IMR-90 (cell line): ENCODE measurements at regions not wholly inside any gene's neighbourhood (a gene's known extent, or its start where the extent isn't known, plus 50 kb on each side); places are given as distances from the start of the nearest gene placed in this dataset.

Experiments
- ATAC-seq: fragments of 200-7000 bp; cut with Tn5 transposase; 2 replicates; pipeline ENCODE4 v1.9.1; 2020; ENCODE audit warnings: low read depth, mild to moderate bottlenecking, moderate library complexity
- BruUV-seq: library from RNA; stranded (reverse); fragments of 400-500 nt; replicated peaks from 2 replicates; lab custom pipeline; 2021; lab: Mats Ljungman, UMichigan
- CTCF ChIA-PET: fragments of 300-600 bp; formaldehyde crosslinking; extraction: SDS; loops from one replicate; lab custom pipeline; 2021; ENCODE audit warnings: antibody characterized with exemption; lab: Yijun Ruan, JAX
- POLR2A ChIA-PET: fragments of 300-600 bp; sonication (Branson Sonifier 250); formaldehyde crosslinking; loops from one replicate; lab custom pipeline; 2022; ENCODE audit warnings: antibody characterized with exemption; ENCODE audit not compliant: unreplicated experiment; lab: Charles Lee
- DNase-seq: peaks from one replicate; pipeline ENCODE4 v3.0.0; 2013
- H2AFZ ChIP-seq: replicated peaks from 2 replicates; pipeline ENCODE3; 2013; ENCODE audit warnings: low read length, mild to moderate bottlenecking; ENCODE audit not compliant: poor library complexity
- H2AK5ac ChIP-seq: 2 replicates; pipeline ENCODE4 v1.6.1; 2013; ENCODE audit warnings: low read depth, low read length, inconsistent platforms
- H2AK9ac ChIP-seq: replicated peaks from 2 replicates; pipeline ENCODE3; 2013; ENCODE audit warnings: mild to moderate bottlenecking, low read depth, low read length, moderate library complexity; ENCODE audit not compliant: poor library complexity
- H2BK120ac ChIP-seq: 2 replicates; pipeline ENCODE4 v1.6.1; 2013; ENCODE audit warnings: low read depth, low read length, inconsistent platforms
- H2BK15ac ChIP-seq: 3 replicates; pipeline ENCODE4 v1.6.1; 2013; ENCODE audit warnings: low read depth, low read length, inconsistent platforms
- H2BK20ac ChIP-seq: 2 replicates; pipeline ENCODE4 v1.6.1; 2013; ENCODE audit warnings: low read depth, mild to moderate bottlenecking, inconsistent platforms, low read length, moderate library complexity
- H2BK5ac ChIP-seq: 2 replicates; pipeline ENCODE4 v1.6.1; 2013; ENCODE audit warnings: mild to moderate bottlenecking, low read depth, low read length, inconsistent platforms; ENCODE audit not compliant: poor library complexity, severe bottlenecking
- H3K14ac ChIP-seq: replicated peaks from 2 replicates; pipeline ENCODE4 v1.6.1; 2013; ENCODE audit warnings: low read depth, low read length, inconsistent platforms
- H3K18ac ChIP-seq: 2 replicates; pipeline ENCODE4 v1.6.1; 2013; ENCODE audit warnings: low read depth, low read length, control low read depth
- H3K23ac ChIP-seq: 2 replicates; pipeline ENCODE4 v1.6.1; 2013; ENCODE audit warnings: low read depth, low read length, inconsistent platforms
- H3K27ac ChIP-seq: 2 replicates; pipeline ENCODE4 v1.5.1; 2013; ENCODE audit warnings: mild to moderate bottlenecking, control low read depth, low read length; ENCODE audit not compliant: insufficient read depth
- H3K27me3 ChIP-seq: 2 replicates; pipeline ENCODE4 v1.6.1; 2013; ENCODE audit warnings: low read length; ENCODE audit not compliant: control insufficient read depth, insufficient read depth
- H3K36me3 ChIP-seq: 2 replicates; pipeline ENCODE4 v1.6.1; 2013; ENCODE audit warnings: low read length, mixed read lengths; ENCODE audit not compliant: control insufficient read depth, insufficient read depth
- H3K4ac ChIP-seq: 2 replicates; pipeline ENCODE4 v1.6.1; 2013; ENCODE audit warnings: low read depth, low read length, inconsistent platforms
- H3K4me1 ChIP-seq: 2 replicates; pipeline ENCODE4 v1.6.1; 2013; ENCODE audit warnings: low read length, mixed read lengths; ENCODE audit not compliant: control insufficient read depth, insufficient read depth
- H3K4me2 ChIP-seq: 2 replicates; pipeline ENCODE4 v1.6.1; 2013; ENCODE audit warnings: low read depth, mild to moderate bottlenecking, control low read depth, low read length, moderate library complexity
- H3K4me3 ChIP-seq: 2 replicates; pipeline ENCODE4 v1.5.1; 2013; ENCODE audit warnings: low read depth, mild to moderate bottlenecking, control low read depth, low read length, moderate library complexity; ENCODE audit not compliant: insufficient read depth
- H3K56ac ChIP-seq: 2 replicates; pipeline ENCODE4 v1.6.1; 2013; ENCODE audit warnings: low read length, inconsistent platforms; ENCODE audit not compliant: insufficient read depth; ENCODE audit errors: extremely low read depth
- H3K79me1 ChIP-seq, 2 experiments: 2 replicates each; pipeline ENCODE4 v1.6.1; 2013; ENCODE audit warnings: low read length in 2 of 2, inconsistent platforms in 1 of 2, low read depth in 1 of 2
- H3K9ac ChIP-seq: 2 replicates; pipeline ENCODE4 v1.6.1; 2013; ENCODE audit warnings: low read depth, low read length, control low read depth
- H3K9me1 ChIP-seq: 2 replicates; pipeline ENCODE4 v1.6.1; 2013; ENCODE audit warnings: low read length, inconsistent platforms; ENCODE audit not compliant: insufficient read depth
- H3K9me3 ChIP-seq: 2 replicates; pipeline ENCODE4 v1.6.1; 2013; ENCODE audit warnings: low read length; ENCODE audit not compliant: control insufficient read depth, insufficient read depth
- H4K20me1 ChIP-seq: 2 replicates; pipeline ENCODE4 v1.6.1; 2013; ENCODE audit warnings: low read length, inconsistent platforms; ENCODE audit not compliant: insufficient read depth
- H4K5ac ChIP-seq: 2 replicates; pipeline ENCODE4 v1.6.1; 2013; ENCODE audit warnings: mild to moderate bottlenecking, low read depth, low read length, control low read depth
- H4K8ac ChIP-seq, 2 experiments: 2 replicates each; pipeline ENCODE4 v1.6.1; 2013; ENCODE audit warnings: low read depth in 2 of 2, low read length in 2 of 2, control low read depth in 1 of 2, inconsistent platforms in 1 of 2
- H4K91ac ChIP-seq: 2 replicates; pipeline ENCODE4 v1.6.1; 2013; ENCODE audit warnings: low read depth, low read length, inconsistent platforms; ENCODE audit not compliant: insufficient read depth
- POLR2A ChIP-seq: IDR thresholded peaks from 2 replicates; pipeline ENCODE4 v1.6.1; 2012; ENCODE audit warnings: mild to moderate bottlenecking, low read depth, low read length
- WGBS, 2 experiments: methylation state at CpG; one replicate each; pipeline versions ENCODE4 v1.1.5 to v1.1.7; 2013; ENCODE audit warnings: missing lambda C conversion rate in 2 of 2; ENCODE audit not compliant: insufficient read length in 1 of 2; ENCODE audit errors: extremely low coverage in 2 of 2; 5-methylcytosine and 5-hydroxymethylcytosine counted together
- dilution Hi-C: fragments of 300-500 bp; cut with HindIII; formaldehyde crosslinking; loops from one replicate; pipeline ENCODE4 v1.14.3; 2018; ENCODE audit warnings: low sequenced_read_pairs; ENCODE audit not compliant: unreplicated experiment
- in situ Hi-C: fragments of 300-500 bp; cut with MboI; formaldehyde crosslinking; loops from 3 replicates; pipeline ENCODE4 v1.14.3; 2019; ENCODE audit warnings: low sequenced_read_pairs, inconsistent platforms, mixed read lengths
- intact Hi-C: fragments of 100-400 bp; cut with micrococcal nuclease; formaldehyde crosslinking; loops from 2 replicates; pipeline ENCODE4 v1.10.0; 2022

GRCh38 chr7:7117935-7118586, 64.3 kb upstream of the C1GALT1 start:
- Histone ChIP-seq H3K9me1 (no peaks in the 10 kb centered on the region), H3K4me1 (no peaks in the 10 kb centered on the region), H2AK5ac (no peak overlapping the region), H3K4me2 (no peak overlapping the region), H4K91ac (no peak overlapping the region), H3K36me3 (no peaks in the 10 kb centered on the region), H2BK5ac (no peak overlapping the region), H2BK15ac (no peak overlapping the region), H3K9me3 (no peaks in the 10 kb centered on the region), H3K23ac (no peak overlapping the region), H3K4me3 (no peak overlapping the region), H4K5ac (no peak overlapping the region), H3K4ac (no peak overlapping the region), H3K56ac (no peak overlapping the region), H4K20me1 (no peaks in the 10 kb centered on the region), H3K14ac (no peak overlapping the region), H3K27me3 (peaks cover 1% of the 10 kb centered on the region; the same call in 1 of the 2 replicates), H3K18ac (no peak overlapping the region), H2BK120ac (no peak overlapping the region), H3K79me1 (no peaks in the 10 kb centered on the region), H2AFZ (no peak overlapping the region), H3K9ac (no peak overlapping the region), H2BK20ac (no peak overlapping the region), H3K27ac (no peak overlapping the region), H2AK9ac (no peak overlapping the region), H4K8ac (no peak overlapping the region)
- in situ Hi-C loops (loop anchor here (25.0 kb wide), 1 partner anchor 1094 kb away; no protein-coding TSS in a partner anchor), intact Hi-C loops (no loop called here), dilution Hi-C loops (no loop called here)
- POLR2A ChIA-PET, result no interaction called here
- TF ChIP-seq POLR2A, result no peak
- 60% methylated on average over 1 of the region's 10 CpGs; no CpG with 5 or more reads in 1 of the 2 experiments for WGBS, 2 experiments
- no TSS peak for BruUV-seq
- DNase-seq (no peak), ATAC-seq (no peak)
- CTCF ChIA-PET, result interaction anchor here (0.8 kb wide), 1 partner anchor 10 kb away, joined by 5 read pairs; no protein-coding TSS in a partner anchor
